ENCODE measurements at regions not wholly inside any gene's neighbourhood (a gene's known extent, or its start where the extent isn't known, plus 50 kb on each side); places are given as distances from the start of the nearest gene placed in this dataset.
"Not testable (repeated sequence)": the region's sequence is repeated elsewhere in the genome, so short reads cannot be mapped to it uniquely, and the experiment has no call there.

- not testable (repeated sequence) for DNase-seq
Observed at GRCh38 chr16:29255957-29256356, 150.6 kb downstream of the NPIPB11 start.

DNA sequence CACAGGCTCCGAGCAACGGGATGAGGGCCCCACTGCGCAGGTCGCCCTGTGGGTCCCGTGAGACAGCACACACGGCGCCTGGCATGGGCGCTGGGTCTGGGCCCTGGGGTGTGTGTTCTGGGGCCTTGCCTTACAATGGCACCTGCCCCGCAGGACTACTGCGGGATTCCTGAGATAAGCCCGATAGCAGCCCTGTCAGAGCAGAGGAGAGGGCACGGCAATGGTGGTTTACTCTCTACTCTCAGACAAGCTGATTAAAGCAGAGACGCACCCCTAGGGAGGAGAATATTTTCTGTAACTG, 151.1 kb downstream of the NPIPB11 start:
- not testable (repeated sequence) for DNase-seq

DNA sequence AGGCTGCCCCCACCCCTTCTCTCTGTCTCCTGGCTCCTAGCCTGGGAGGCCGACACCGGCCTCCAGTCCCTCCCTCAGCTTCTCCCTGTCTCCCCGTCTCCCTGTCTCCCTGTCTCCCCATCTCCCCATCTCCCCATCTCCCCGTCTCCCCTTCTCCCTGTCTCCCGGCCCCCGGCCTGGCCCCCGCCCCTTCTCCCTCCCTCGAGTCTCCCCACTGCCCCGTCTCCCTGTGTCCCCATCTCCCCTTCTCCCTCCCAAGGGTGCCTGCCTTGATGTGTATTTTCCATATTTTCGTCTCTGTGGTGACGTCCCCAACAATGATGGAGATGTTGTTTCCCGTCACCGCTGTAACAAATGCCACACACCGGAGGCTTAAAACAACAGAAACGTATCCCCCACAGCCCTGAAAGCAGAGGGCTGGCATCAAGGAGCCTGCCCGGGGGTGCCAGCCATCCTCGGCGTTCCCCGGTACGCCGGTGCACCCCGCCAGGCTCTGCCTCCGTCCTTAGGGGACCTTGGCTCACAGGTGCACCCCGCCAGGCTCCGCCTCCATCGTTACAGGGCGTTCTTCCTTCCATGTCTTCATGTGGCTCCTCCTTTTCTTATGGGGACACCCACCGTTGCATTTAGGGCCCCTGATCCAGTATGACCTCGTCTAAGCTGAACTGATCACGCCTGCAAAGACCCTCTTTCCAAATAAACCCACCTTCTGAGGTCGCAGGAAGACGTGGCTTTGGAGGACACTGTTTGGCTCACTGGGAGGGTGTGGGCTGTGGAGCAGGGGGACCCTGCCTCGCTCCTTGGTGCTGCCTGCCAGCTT, 151.6 kb downstream of the NPIPB11 start:
- no peak for DNase-seq

- DNase-seq = not testable (repeated sequence)
Observed at GRCh38 chr16:29253716-29254590, 152.6 kb downstream of the NPIPB11 start.

GRCh38 chr16:29253066-29253590, 153.4 kb downstream of the NPIPB11 start:
- not testable (repeated sequence) for DNase-seq

- DNase-seq = not testable (repeated sequence)
Observed at GRCh38 chr16:29252311-29252710, 154.2 kb downstream of the NPIPB11 start.

DNA sequence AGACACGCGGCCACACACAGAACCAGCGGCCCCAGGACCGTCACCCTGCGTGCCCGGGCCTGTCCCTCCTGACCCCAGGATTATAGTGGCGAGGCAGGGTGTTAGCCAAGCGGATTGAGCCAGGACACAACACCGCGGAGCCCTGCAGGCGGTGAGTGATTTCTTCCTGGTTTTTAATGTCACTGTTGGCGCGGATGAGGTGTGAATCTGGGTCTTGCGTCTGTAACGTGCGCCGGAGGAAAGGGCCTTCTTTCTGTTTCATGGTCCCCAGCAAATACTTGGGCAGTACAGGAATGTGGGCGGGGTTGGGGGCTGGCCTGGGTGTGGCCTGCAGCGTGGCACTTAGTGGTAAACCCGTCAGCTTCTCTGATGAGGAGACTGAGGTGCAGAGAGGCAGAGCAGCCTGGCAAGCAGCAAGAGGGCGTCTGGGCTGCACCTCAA, 154.9 kb downstream of the NPIPB11 start:
- DNase-seq = not testable (repeated sequence)

DNA sequence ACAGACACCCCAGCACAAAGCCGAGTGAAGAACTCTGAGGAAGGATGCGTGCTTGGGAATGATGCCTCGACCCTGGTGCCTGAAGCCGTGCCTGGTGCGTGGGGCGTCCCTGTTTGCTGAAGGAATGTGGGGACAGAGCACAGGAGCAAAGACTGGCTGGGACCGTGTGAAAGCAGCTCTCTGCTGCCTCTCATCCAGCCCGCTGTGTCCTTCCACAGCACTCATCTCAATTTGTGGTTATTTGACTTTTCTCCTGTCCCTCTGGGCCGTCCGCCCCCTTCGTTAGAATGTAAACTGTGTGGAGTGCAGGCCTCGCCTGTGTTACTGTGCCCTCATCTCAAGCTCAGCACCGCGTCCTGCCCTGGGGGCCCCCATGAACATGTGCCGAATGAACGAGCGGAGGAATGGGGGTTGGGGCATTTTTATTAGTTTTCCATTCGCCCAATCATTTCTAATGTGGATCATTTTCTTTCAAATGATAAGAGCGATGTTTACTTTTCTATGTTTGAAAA, 155.5 kb downstream of the NPIPB11 start:
- not testable (repeated sequence) for DNase-seq

DNA sequence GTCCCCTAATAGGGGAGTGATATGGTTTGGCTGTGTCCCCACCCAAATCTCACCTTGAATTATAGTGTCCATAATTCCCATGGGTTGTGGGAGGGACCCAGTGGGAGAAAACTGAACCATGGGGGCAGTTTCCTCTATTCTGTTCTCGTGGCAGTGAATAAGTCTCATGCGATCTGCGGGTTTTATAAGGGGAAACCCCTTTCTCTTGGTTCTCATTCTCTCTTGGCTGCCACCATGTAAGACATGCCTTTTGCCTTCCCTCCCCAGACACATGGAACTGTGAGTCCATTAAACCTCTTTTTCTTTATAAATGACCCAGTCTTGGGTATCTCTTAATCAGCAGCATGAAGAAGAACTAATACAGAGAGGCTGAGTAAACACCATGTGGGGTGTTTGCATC, 156.0 kb downstream of the NPIPB11 start:
- not testable (repeated sequence) for DNase-seq

GRCh38 chr16:29248940-29249318, 157.6 kb downstream of the NPIPB11 start:
- DNase-seq = not testable (repeated sequence)

DNA sequence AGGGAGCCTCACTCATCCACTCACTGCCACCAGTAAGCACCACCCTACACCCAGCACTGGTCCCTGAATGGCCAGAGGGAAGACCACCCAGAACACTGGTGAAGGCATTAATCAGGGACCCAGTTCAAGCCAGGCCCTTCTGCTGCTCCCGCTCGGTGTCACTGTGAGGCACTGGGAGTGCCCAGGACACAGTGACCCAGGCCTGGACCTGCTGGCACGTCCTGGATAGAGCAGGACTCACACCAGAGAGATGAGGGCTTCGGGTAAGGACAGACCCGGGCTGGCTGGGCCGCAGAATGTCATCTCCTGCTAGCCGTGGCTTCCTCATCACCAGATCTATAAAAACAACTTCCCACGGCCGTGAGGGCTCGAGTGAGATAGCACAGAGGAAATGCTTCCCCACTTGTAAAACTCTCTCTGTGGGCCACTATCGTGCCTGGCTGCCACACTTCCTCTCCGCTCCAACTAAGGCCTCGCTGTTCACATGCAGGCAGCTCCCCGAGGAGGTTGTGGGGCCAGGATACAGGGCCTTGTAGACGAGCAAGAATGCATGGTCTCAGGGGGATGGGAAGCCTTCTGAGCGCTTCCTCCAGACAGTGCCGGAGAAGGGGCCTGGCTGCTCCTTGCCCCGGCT, 158.1 kb downstream of the NPIPB11 start:
- peak; percentile 62 for DNase-seq

GRCh38 chr16:29246091-29246490, 160.4 kb downstream of the NPIPB11 start:
- DNase-seq = not testable (repeated sequence)

GRCh38 chr16:29237971-29238370, 168.5 kb downstream of the NPIPB11 start:
- no peak for DNase-seq

GRCh38 chr16:29237495-29237894, 169.0 kb downstream of the NPIPB11 start:
- not testable (repeated sequence) for DNase-seq

DNA sequence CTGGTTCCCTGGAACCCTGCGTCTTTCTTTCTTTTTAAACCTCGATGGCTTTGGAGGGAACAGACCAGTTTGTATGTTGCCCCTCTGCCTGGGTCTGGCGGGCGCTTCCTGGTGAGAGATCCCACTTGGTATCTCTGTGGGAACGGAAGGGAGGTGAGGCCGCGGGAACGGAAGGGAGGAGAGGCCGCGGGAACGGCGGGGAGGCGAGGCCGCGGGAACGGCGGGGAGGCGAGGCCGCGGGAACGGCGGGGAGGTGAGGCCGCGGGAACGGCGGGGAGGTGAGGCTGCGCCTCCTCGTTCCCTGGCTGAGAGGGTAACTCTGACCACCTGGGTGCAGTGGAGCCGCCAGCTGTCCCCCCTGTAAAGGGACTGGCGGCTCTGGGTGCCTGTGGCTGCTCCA, 169.5 kb downstream of the NPIPB11 start:
- DNase-seq = not testable (repeated sequence)

GRCh38 chr16:29235836-29236370, 170.6 kb downstream of the NPIPB11 start:
- DNase-seq = not testable (repeated sequence)

DNA sequence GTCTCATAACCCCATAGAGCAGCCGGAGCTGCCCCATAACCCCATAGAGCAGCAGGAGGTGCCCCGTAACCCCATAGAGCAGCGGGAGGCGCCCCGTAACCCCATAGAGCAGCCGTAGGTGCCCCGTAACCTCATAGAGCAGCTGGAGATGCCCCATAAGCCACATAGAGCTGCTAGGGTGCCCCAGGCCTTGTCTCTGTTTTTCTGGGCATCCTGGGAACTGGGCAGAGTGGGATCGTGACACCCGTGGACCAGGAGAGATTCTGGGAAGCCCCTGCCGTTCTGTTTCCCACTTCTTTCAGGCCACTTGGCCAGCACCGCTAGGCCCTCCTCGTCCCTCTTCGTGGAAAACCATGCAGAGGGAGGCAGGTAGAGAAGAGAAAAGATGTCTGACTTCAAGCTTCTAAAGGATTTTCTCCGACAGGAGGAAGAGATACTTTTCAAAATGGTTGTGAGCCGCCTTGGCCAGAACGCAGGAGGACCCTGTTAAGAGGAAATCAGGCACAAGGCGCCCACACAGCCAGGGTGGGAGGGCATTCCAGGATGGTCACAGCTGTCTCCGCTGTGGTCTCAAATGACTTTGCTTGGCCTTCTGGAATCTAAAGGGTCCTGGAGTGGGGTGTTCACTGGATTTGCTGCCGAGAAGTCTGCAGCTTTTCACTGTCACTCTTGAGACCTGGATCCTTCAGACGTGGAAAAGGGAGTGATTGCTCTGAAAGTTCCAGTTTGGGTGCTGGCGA, 171.8 kb downstream of the NPIPB11 start:
- DNase-seq = not testable (repeated sequence)

- not testable (repeated sequence) for DNase-seq
Observed at GRCh38 chr16:29233705-29234404, 172.7 kb downstream of the NPIPB11 start.

GRCh38 chr16:29232811-29233704, 173.5 kb downstream of the NPIPB11 start:
- DNase-seq = no peak

- not testable (repeated sequence) for DNase-seq
Observed at GRCh38 chr16:29232160-29232705, 174.3 kb downstream of the NPIPB11 start.
